ENCODE measurements at regions not wholly inside any gene's neighbourhood (a gene's known extent, or its start where the extent isn't known, plus 50 kb on each side); places are given as distances from the start of the nearest gene placed in this dataset.

GRCh38 chr10:111430070-111430469 is 353.2 kb downstream of the ADRA2A start:
- no peak for TF ChIP-seq CTCF (IDR thresholded peaks at IDR 0.05 in 8 of 11, conservative IDR thresholded peaks at IDR 0.05 in 3 of 11)
- TF ChIP-seq POLR2A (IDR thresholded peaks at IDR 0.05), result no peak

Measured in spleen (tissue), 7 donors.